Right forelimb (tissue), 1 donor: ENCODE measurements at regions not wholly inside any gene's neighbourhood (a gene's known extent, or its start where the extent isn't known, plus 50 kb on each side); places are given as distances from the start of the nearest gene placed in this dataset.

ENCODE experiments used
- DNase-seq: peaks from one replicate; pipeline ENCODE4 v3.0.0-alpha.2; 2018

- no peak for DNase-seq
These were observed 604.9 kb upstream of the KCNMB2 start for GRCh38 chr3:177931346-177931745.

- no peak for DNase-seq
These were observed 603.9 kb upstream of the KCNMB2 start for GRCh38 chr3:177932346-177932745.

- DNase-seq: no peak
These were observed 603.2 kb upstream of the KCNMB2 start for GRCh38 chr3:177932750-177933660.

GRCh38 chr3:177934001-177934891 is 602.0 kb upstream of the KCNMB2 start:
- no peak for DNase-seq

- DNase-seq: no peak
These were observed 601.2 kb upstream of the KCNMB2 start for GRCh38 chr3:177935047-177935446.

- no peak for DNase-seq
These were observed 599.5 kb upstream of the KCNMB2 start for GRCh38 chr3:177936721-177937120.

- DNase-seq: no peak
These were observed 593.3 kb upstream of the KCNMB2 start for GRCh38 chr3:177942911-177943310.

GRCh38 chr3:177944228-177944661 is 592.0 kb upstream of the KCNMB2 start:
- DNase-seq: no peak

GRCh38 chr3:177946048-177946447 is 590.2 kb upstream of the KCNMB2 start:
- DNase-seq: no peak

- DNase-seq: no peak
These were observed 589.7 kb upstream of the KCNMB2 start for GRCh38 chr3:177946497-177946896.

GRCh38 chr3:177946936-177947335 is 589.3 kb upstream of the KCNMB2 start:
- DNase-seq: no peak

GRCh38 chr3:177947901-177948300 is 588.3 kb upstream of the KCNMB2 start:
- DNase-seq: no peak

GRCh38 chr3:177948716-177949425 is 587.4 kb upstream of the KCNMB2 start:
- DNase-seq: no peak

- no peak for DNase-seq
These were observed 577.0 kb upstream of the KCNMB2 start for GRCh38 chr3:177959188-177959587.

- peak; percentile 53 for DNase-seq
These were observed 576.2 kb upstream of the KCNMB2 start for GRCh38 chr3:177960014-177960413.

- DNase-seq: no peak
These were observed 575.5 kb upstream of the KCNMB2 start for GRCh38 chr3:177960722-177961121.

- DNase-seq: no peak
These were observed 574.5 kb upstream of the KCNMB2 start for GRCh38 chr3:177961784-177962183.

GRCh38 chr3:177966493-177966892 is 569.7 kb upstream of the KCNMB2 start:
- DNase-seq: no peak

GRCh38 chr3:177968891-177969290 is 567.3 kb upstream of the KCNMB2 start:
- DNase-seq: no peak

- DNase-seq: no peak
These were observed 562.9 kb upstream of the KCNMB2 start for GRCh38 chr3:177973241-177973840.

- no peak for DNase-seq
These were observed 560.0 kb upstream of the KCNMB2 start for GRCh38 chr3:177976241-177976640.

GRCh38 chr3:177976866-177977265 is 559.4 kb upstream of the KCNMB2 start:
- DNase-seq: no peak
